ENCODE measurements at regions not wholly inside any gene's neighbourhood (a gene's known extent, or its start where the extent isn't known, plus 50 kb on each side); places are given as distances from the start of the nearest gene placed in this dataset.

- TF ChIP-seq EZH2 (IDR thresholded peaks at IDR 0.05): no peak
- no peak for TF ChIP-seq POLR2AphosphoS5 (IDR thresholded peaks at IDR 0.05; ENCODE audit: borderline replicate concordance, low read depth, low read length)
- TF ChIP-seq FOXP2 (optimal IDR thresholded peaks at IDR 0.05; ENCODE audit: control extremely low read depth, extremely low read length, insufficient read depth): no peak
These were observed 245.9 kb upstream of the GIMD1 start for GRCh38 chr4:106614441-106614840.

All from SK-N-MC (cell line).